Right atrium auricular region (tissue), 2 donors: ENCODE measurements at regions not wholly inside any gene's neighbourhood (a gene's known extent, or its start where the extent isn't known, plus 50 kb on each side); places are given as distances from the start of the nearest gene placed in this dataset.
"Not testable (repeated sequence)": the region's sequence is repeated elsewhere in the genome, so short reads cannot be mapped to it uniquely, and the experiment has no call there.

ENCODE experiments used
- DNase-seq: peaks from one replicate; pipeline ENCODE4 v3.0.0-alpha.2; 2019; ENCODE audit warnings: low spot score
- H3K27ac ChIP-seq, 2 donors: fragments of 200-600 bp; sonication (generic); 1 replicate in 1 of 2; 2 replicates in 1 of 2; pipeline ENCODE4 v1.5.1; 2016 to 2019
- H3K27me3 ChIP-seq, 2 donors: fragments of 200-600 bp; sonication (generic); one replicate each; pipeline versions ENCODE4 v1.5.1 to v1.6.0; 2017 to 2019
- H3K36me3 ChIP-seq: fragments of 200-600 bp; sonication (generic); one replicate; pipeline ENCODE4 v1.5.1; 2016
- H3K4me1 ChIP-seq, 2 donors: fragments of 200-600 bp; sonication (generic); one replicate each; pipeline versions ENCODE4 v1.5.1 to v1.6.0; 2017 to 2019
- H3K4me3 ChIP-seq, 2 donors: fragments of 200-600 bp; sonication (generic); 1 replicate in 1 of 2; 2 replicates in 1 of 2; pipeline ENCODE4 v1.5.1; 2017 to 2019; ENCODE audit warnings: mild to moderate bottlenecking in 1 of 2, moderate library complexity in 1 of 2
- H3K9me3 ChIP-seq, 2 donors: fragments of 200-600 bp; sonication (generic); one replicate each; pipeline ENCODE4 v1.5.1; 2019
- CTCF ChIP-seq, 2 donors: fragments of 200-600 bp; sonication (generic); IDR thresholded peaks; one replicate each; pipeline ENCODE4 v1.5.1; 2019; ENCODE audit warnings: antibody characterized with exemption in 2 of 2

- H3K36me3 ChIP-seq = no peaks in the 10 kb centered on the region
- DNase-seq = no peak
- no peak for TF ChIP-seq CTCF (IDR thresholded peaks at IDR 0.05)
- H3K4me1 ChIP-seq = peaks cover 0 to 11% of the 10 kb centered on the region in 2 donors
- no peaks in the 10 kb centered on the region for H3K27me3 ChIP-seq
- H3K27ac ChIP-seq = no peak overlapping the region
- no peak overlapping the region for H3K4me3 ChIP-seq
- H3K9me3 ChIP-seq = no peaks in the 10 kb centered on the region
These were observed 157.8 kb upstream of the AFDN start for GRCh38 chr6:167668754-167669552.

GRCh38 chr6:167669553-167669849 lies 157.2 kb upstream of the AFDN start:
- Histone ChIP-seq H3K4me3 (no peak overlapping the region), H3K27me3 (no peaks in the 10 kb centered on the region), H3K9me3 (no peaks in the 10 kb centered on the region), H3K27ac (no peak overlapping the region), H3K36me3 (no peaks in the 10 kb centered on the region), H3K4me1 (peaks cover 0 to 11% of the 10 kb centered on the region in 2 donors)
- DNase-seq = no peak
- TF ChIP-seq CTCF (IDR thresholded peaks at IDR 0.05) = no peak

- Histone ChIP-seq H3K27me3 (no peaks in the 10 kb centered on the region), H3K36me3 (no peaks in the 10 kb centered on the region), H3K9me3 (no peaks in the 10 kb centered on the region), H3K27ac (no peak overlapping the region), H3K4me3 (no peak overlapping the region), H3K4me1 (peaks cover 0 to 14% of the 10 kb centered on the region in 2 donors)
- DNase-seq = no peak
- TF ChIP-seq CTCF (IDR thresholded peaks at IDR 0.05) = no peak
These were observed 156.6 kb upstream of the AFDN start for GRCh38 chr6:167669870-167670802.

- DNase-seq = no peak
These were observed 155.8 kb upstream of the AFDN start for GRCh38 chr6:167670938-167671338.

GRCh38 chr6:167671379-167671976 lies 155.2 kb upstream of the AFDN start:
- not testable (repeated sequence) for H3K4me3 ChIP-seq, H3K36me3 ChIP-seq, H3K27ac ChIP-seq, DNase-seq, H3K27me3 ChIP-seq, H3K9me3 ChIP-seq
- TF ChIP-seq CTCF (IDR thresholded peaks at IDR 0.05) = peak in 1 of 2 donors; percentile 17
- H3K4me1 ChIP-seq = peaks cover 0 to 27% of the 10 kb centered on the region in 2 donors

More at GRCh38 chr6:167670938-167671338, 155.8 kb upstream of the AFDN start:
- no peak overlapping the region for H3K4me3 ChIP-seq
- H3K27me3 ChIP-seq = no peaks in the 10 kb centered on the region
- no peak for TF ChIP-seq CTCF (IDR thresholded peaks at IDR 0.05)
- H3K36me3 ChIP-seq = no peaks in the 10 kb centered on the region
- peaks cover 0 to 22% of the 10 kb centered on the region in 2 donors for H3K4me1 ChIP-seq
- H3K27ac ChIP-seq = no peak overlapping the region
- no peaks in the 10 kb centered on the region for H3K9me3 ChIP-seq
